NCI-H2081 (cell line): ENCODE measurements at regions not wholly inside any gene's neighbourhood (a gene's known extent, or its start where the extent isn't known, plus 50 kb on each side); places are given as distances from the start of the nearest gene placed in this dataset.
"Not testable (repeated sequence)": the region's sequence is repeated elsewhere in the genome, so short reads cannot be mapped to it uniquely, and the experiment has no call there.

Experiments
- DNase-seq, 2 experiments: peaks; one replicate each; lab custom pipeline; 2025; lab: John Stamatoyannopoulos, UW

GRCh38 chr10:34058845-34059614 lies 724.6 kb upstream of the NRP1 start:
- DNase-seq = no peak

GRCh38 chr10:34055410-34055985 lies 721.0 kb upstream of the NRP1 start:
- DNase-seq = not testable (repeated sequence)

- no peak for DNase-seq
Observed at GRCh38 chr10:34049887-34050286, 715.4 kb upstream of the NRP1 start.

- no peak for DNase-seq
Observed at GRCh38 chr10:34049469-34049868, 715.0 kb upstream of the NRP1 start.

GRCh38 chr10:34047389-34047788 lies 712.9 kb upstream of the NRP1 start:
- no peak for DNase-seq

- no peak for DNase-seq
Observed at GRCh38 chr10:34046506-34047034, 712.1 kb upstream of the NRP1 start.

GRCh38 chr10:34045571-34046190 lies 711.2 kb upstream of the NRP1 start:
- no peak for DNase-seq

- DNase-seq = no peak
Observed at GRCh38 chr10:34041871-34042270, 707.4 kb upstream of the NRP1 start.

GRCh38 chr10:34037499-34037898 lies 703.0 kb upstream of the NRP1 start:
- DNase-seq = no peak

GRCh38 chr10:34035241-34035790 lies 700.8 kb upstream of the NRP1 start:
- DNase-seq = not testable (repeated sequence)

- DNase-seq = no peak
Observed at GRCh38 chr10:34033078-34033477, 698.6 kb upstream of the NRP1 start.

GRCh38 chr10:34032564-34032963 lies 698.1 kb upstream of the NRP1 start:
- no peak for DNase-seq

GRCh38 chr10:34031400-34031799 lies 696.9 kb upstream of the NRP1 start:
- no peak for DNase-seq

- DNase-seq = no peak
Observed at GRCh38 chr10:34029455-34029854, 695.0 kb upstream of the NRP1 start.

GRCh38 chr10:34028936-34029335 lies 694.5 kb upstream of the NRP1 start:
- DNase-seq = no peak

- no peak for DNase-seq
Observed at GRCh38 chr10:34024693-34025425, 690.4 kb upstream of the NRP1 start.

GRCh38 chr10:34024282-34024681 lies 689.8 kb upstream of the NRP1 start:
- DNase-seq = no peak

GRCh38 chr10:34022195-34022594 lies 687.7 kb upstream of the NRP1 start:
- no peak for DNase-seq

- no peak for DNase-seq
Observed at GRCh38 chr10:34018784-34019183, 684.3 kb upstream of the NRP1 start.

GRCh38 chr10:34018129-34018528 lies 683.7 kb upstream of the NRP1 start:
- DNase-seq = no peak

- DNase-seq = no peak
Observed at GRCh38 chr10:34017281-34017680, 682.8 kb upstream of the NRP1 start.

GRCh38 chr10:34016576-34016975 lies 682.1 kb upstream of the NRP1 start:
- DNase-seq = no peak
